ENCODE measurements at regions not wholly inside any gene's neighbourhood (a gene's known extent, or its start where the extent isn't known, plus 50 kb on each side); places are given as distances from the start of the nearest gene placed in this dataset.

- TF ChIP-seq FOXP2 (optimal IDR thresholded peaks at IDR 0.05; ENCODE audit: control extremely low read depth, extremely low read length, insufficient read depth), result no peak
- TF ChIP-seq POLR2AphosphoS5 (IDR thresholded peaks at IDR 0.05; ENCODE audit: borderline replicate concordance, low read depth, low read length), result no peak
- TF ChIP-seq EZH2 (IDR thresholded peaks at IDR 0.05), result no peak
- no peak overlapping the region for H3K27ac ChIP-seq
- no peaks in the 10 kb centered on the region for H3K9me3 ChIP-seq (ENCODE audit: low read depth, low read length)
- no peak for DNase-seq (ENCODE audit: low read depth, low spot score)
- H3K4me3 ChIP-seq, result no peak overlapping the region
- H3K9ac ChIP-seq (ENCODE audit: insufficient read length), result no peak overlapping the region
- H3K36me3 ChIP-seq (ENCODE audit: insufficient read depth, low read length), result no peaks in the 10 kb centered on the region
Measured at GRCh38 chr1:36579039-36579438, 96.3 kb upstream of the CSF3R start.

- H3K4me3 ChIP-seq, result no peak overlapping the region
- no peak overlapping the region for H3K9ac ChIP-seq (ENCODE audit: insufficient read length)
- H3K9me3 ChIP-seq (ENCODE audit: low read depth, low read length), result no peaks in the 10 kb centered on the region
- H3K36me3 ChIP-seq (ENCODE audit: insufficient read depth, low read length), result no peaks in the 10 kb centered on the region
- no peak overlapping the region for H3K27ac ChIP-seq
- no peak for TF ChIP-seq POLR2AphosphoS5 (IDR thresholded peaks at IDR 0.05; ENCODE audit: borderline replicate concordance, low read depth, low read length)
- no peak for TF ChIP-seq FOXP2 (optimal IDR thresholded peaks at IDR 0.05; ENCODE audit: control extremely low read depth, extremely low read length, insufficient read depth)
- no peak for TF ChIP-seq EZH2 (IDR thresholded peaks at IDR 0.05)
- DNase-seq (ENCODE audit: low read depth, low spot score), result no peak
Measured at GRCh38 chr1:36576551-36577110, 93.9 kb upstream of the CSF3R start.

GRCh38 chr1:36576118-36576517 lies 93.4 kb upstream of the CSF3R start:
- H3K4me3 ChIP-seq, result no peak overlapping the region
- H3K36me3 ChIP-seq (ENCODE audit: insufficient read depth, low read length), result no peaks in the 10 kb centered on the region
- DNase-seq (ENCODE audit: low read depth, low spot score), result no peak
- TF ChIP-seq EZH2 (IDR thresholded peaks at IDR 0.05) (no peak), FOXP2 (optimal IDR thresholded peaks at IDR 0.05; ENCODE audit: control extremely low read depth, extremely low read length, insufficient read depth) (no peak)
- no peak overlapping the region for H3K9ac ChIP-seq (ENCODE audit: insufficient read length)
- H3K27ac ChIP-seq, result no peak overlapping the region
- H3K9me3 ChIP-seq (ENCODE audit: low read depth, low read length), result no peaks in the 10 kb centered on the region

GRCh38 chr1:36573445-36573844 lies 90.7 kb upstream of the CSF3R start:
- H3K4me3 ChIP-seq, result no peak overlapping the region
- no peak overlapping the region for H3K9ac ChIP-seq (ENCODE audit: insufficient read length)
- DNase-seq (ENCODE audit: low read depth, low spot score), result no peak
- H3K36me3 ChIP-seq (ENCODE audit: insufficient read depth, low read length), result no peaks in the 10 kb centered on the region
- H3K9me3 ChIP-seq (ENCODE audit: low read depth, low read length), result no peaks in the 10 kb centered on the region
- TF ChIP-seq FOXP2 (optimal IDR thresholded peaks at IDR 0.05; ENCODE audit: control extremely low read depth, extremely low read length, insufficient read depth) (no peak), POLR2AphosphoS5 (IDR thresholded peaks at IDR 0.05; ENCODE audit: borderline replicate concordance, low read depth, low read length) (no peak), EZH2 (IDR thresholded peaks at IDR 0.05) (no peak)
- no peak overlapping the region for H3K27ac ChIP-seq

GRCh38 chr1:36572906-36573305 lies 90.2 kb upstream of the CSF3R start:
- Histone ChIP-seq H3K4me3 (no peak overlapping the region), H3K27ac (no peak overlapping the region), H3K9ac (ENCODE audit: insufficient read length) (no peak overlapping the region), H3K36me3 (ENCODE audit: insufficient read depth, low read length) (no peaks in the 10 kb centered on the region), H3K9me3 (ENCODE audit: low read depth, low read length) (no peaks in the 10 kb centered on the region)
- TF ChIP-seq EZH2 (IDR thresholded peaks at IDR 0.05) (no peak), FOXP2 (optimal IDR thresholded peaks at IDR 0.05; ENCODE audit: control extremely low read depth, extremely low read length, insufficient read depth) (no peak), POLR2AphosphoS5 (IDR thresholded peaks at IDR 0.05; ENCODE audit: borderline replicate concordance, low read depth, low read length) (no peak)
- DNase-seq (ENCODE audit: low read depth, low spot score), result no peak

- H3K27ac ChIP-seq, result no peak overlapping the region
- no peak for DNase-seq (ENCODE audit: low read depth, low spot score)
- TF ChIP-seq FOXP2 (optimal IDR thresholded peaks at IDR 0.05; ENCODE audit: control extremely low read depth, extremely low read length, insufficient read depth) (no peak), EZH2 (IDR thresholded peaks at IDR 0.05) (no peak), POLR2AphosphoS5 (IDR thresholded peaks at IDR 0.05; ENCODE audit: borderline replicate concordance, low read depth, low read length) (no peak)
- H3K9me3 ChIP-seq (ENCODE audit: low read depth, low read length), result no peaks in the 10 kb centered on the region
- no peak overlapping the region for H3K9ac ChIP-seq (ENCODE audit: insufficient read length)
- no peak overlapping the region for H3K4me3 ChIP-seq
- H3K36me3 ChIP-seq (ENCODE audit: insufficient read depth, low read length), result no peaks in the 10 kb centered on the region
Measured at GRCh38 chr1:36572142-36572715, 89.5 kb upstream of the CSF3R start.

GRCh38 chr1:36571106-36571505 lies 88.4 kb upstream of the CSF3R start:
- H3K9me3 ChIP-seq (ENCODE audit: low read depth, low read length), result no peaks in the 10 kb centered on the region
- no peaks in the 10 kb centered on the region for H3K36me3 ChIP-seq (ENCODE audit: insufficient read depth, low read length)
- no peak for TF ChIP-seq FOXP2 (optimal IDR thresholded peaks at IDR 0.05; ENCODE audit: control extremely low read depth, extremely low read length, insufficient read depth)
- no peak for TF ChIP-seq EZH2 (IDR thresholded peaks at IDR 0.05)
- no peak for TF ChIP-seq POLR2AphosphoS5 (IDR thresholded peaks at IDR 0.05; ENCODE audit: borderline replicate concordance, low read depth, low read length)
- H3K27ac ChIP-seq, result no peak overlapping the region
- DNase-seq (ENCODE audit: low read depth, low spot score), result no peak
- H3K4me3 ChIP-seq, result no peak overlapping the region
- no peak overlapping the region for H3K9ac ChIP-seq (ENCODE audit: insufficient read length)

GRCh38 chr1:36570478-36571060 lies 87.9 kb upstream of the CSF3R start:
- Histone ChIP-seq H3K36me3 (ENCODE audit: insufficient read depth, low read length) (no peaks in the 10 kb centered on the region), H3K27ac (no peak overlapping the region), H3K9ac (ENCODE audit: insufficient read length) (no peak overlapping the region), H3K9me3 (ENCODE audit: low read depth, low read length) (no peaks in the 10 kb centered on the region), H3K4me3 (no peak overlapping the region)
- DNase-seq (ENCODE audit: low read depth, low spot score), result no peak
- TF ChIP-seq POLR2AphosphoS5 (IDR thresholded peaks at IDR 0.05; ENCODE audit: borderline replicate concordance, low read depth, low read length), result no peak

- Histone ChIP-seq H3K27ac (no peak overlapping the region), H3K4me3 (no peak overlapping the region), H3K9ac (ENCODE audit: insufficient read length) (no peak overlapping the region), H3K36me3 (ENCODE audit: insufficient read depth, low read length) (no peaks in the 10 kb centered on the region), H3K9me3 (ENCODE audit: low read depth, low read length) (no peaks in the 10 kb centered on the region)
- no peak for DNase-seq (ENCODE audit: low read depth, low spot score)
- no peak for TF ChIP-seq FOXP2 (optimal IDR thresholded peaks at IDR 0.05; ENCODE audit: control extremely low read depth, extremely low read length, insufficient read depth)
- TF ChIP-seq POLR2AphosphoS5 (IDR thresholded peaks at IDR 0.05; ENCODE audit: borderline replicate concordance, low read depth, low read length), result no peak
- no peak for TF ChIP-seq EZH2 (IDR thresholded peaks at IDR 0.05)
Measured at GRCh38 chr1:36570006-36570405, 87.3 kb upstream of the CSF3R start.
